Activated T-cell treated with anti-CD3 and anti-CD28 coated beads for 48 hours (primary cell): ENCODE measurements at regions not wholly inside any gene's neighbourhood (a gene's known extent, or its start where the extent isn't known, plus 50 kb on each side); places are given as distances from the start of the nearest gene placed in this dataset.

Experiments used
- DNase-seq: peaks from one replicate; pipeline ENCODE4 v3.0.0-alpha.2; 2020; ENCODE audit warnings: low read depth

GRCh38 chr10:112054516-112054915 is 129.0 kb downstream of the GPAM start:
- no peak for DNase-seq

DNA sequence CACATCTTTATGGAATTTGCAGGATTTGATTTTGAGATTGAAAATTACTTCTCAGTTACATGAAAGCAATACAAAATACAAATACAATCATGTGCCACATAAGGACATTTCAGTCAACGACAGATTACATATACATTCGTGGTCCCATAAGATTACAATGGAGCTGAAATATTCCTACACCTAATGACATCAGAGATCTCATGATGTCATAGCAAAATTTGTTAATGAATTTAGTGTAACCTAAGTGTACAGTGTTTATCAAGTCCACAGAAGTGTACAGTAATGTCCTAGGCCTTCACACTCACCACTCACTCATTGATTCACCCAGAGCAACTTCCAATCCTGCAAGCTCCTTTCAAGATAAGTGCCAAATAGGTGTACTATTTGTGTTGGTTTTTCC is 126.5 kb downstream of the GPAM start:
- DNase-seq, result no peak

GRCh38 chr10:112059220-112059619 is 124.3 kb downstream of the GPAM start:
- no peak for DNase-seq

- DNase-seq, result no peak
Observed at GRCh38 chr10:112071596-112072133, 111.9 kb downstream of the GPAM start.

- DNase-seq, result no peak
Observed at GRCh38 chr10:112078003-112078402, 105.6 kb downstream of the GPAM start.

- DNase-seq, result no peak
Observed at GRCh38 chr10:112080231-112080630, 103.3 kb downstream of the GPAM start.

GRCh38 chr10:112082120-112082519 is 101.4 kb downstream of the GPAM start:
- DNase-seq, result no peak

DNA sequence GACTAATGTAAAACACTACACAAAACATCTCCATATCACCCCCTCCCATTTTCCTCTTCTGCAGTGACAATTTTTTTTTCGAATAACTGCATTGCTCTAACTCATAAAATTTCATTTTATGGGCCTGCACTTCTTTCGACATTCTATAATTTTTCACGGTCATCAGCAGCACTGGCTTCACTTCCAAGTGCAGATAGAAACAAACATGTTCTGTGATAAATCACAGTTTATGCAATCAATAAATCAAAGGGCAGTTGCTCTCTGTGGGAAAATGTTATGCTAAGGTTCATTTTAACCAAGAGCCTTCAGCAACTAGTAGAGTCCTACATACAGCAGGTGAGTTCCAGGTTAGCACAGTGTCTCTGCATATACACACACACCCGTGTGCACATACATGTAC is 100.1 kb downstream of the GPAM start:
- no peak for DNase-seq

DNA sequence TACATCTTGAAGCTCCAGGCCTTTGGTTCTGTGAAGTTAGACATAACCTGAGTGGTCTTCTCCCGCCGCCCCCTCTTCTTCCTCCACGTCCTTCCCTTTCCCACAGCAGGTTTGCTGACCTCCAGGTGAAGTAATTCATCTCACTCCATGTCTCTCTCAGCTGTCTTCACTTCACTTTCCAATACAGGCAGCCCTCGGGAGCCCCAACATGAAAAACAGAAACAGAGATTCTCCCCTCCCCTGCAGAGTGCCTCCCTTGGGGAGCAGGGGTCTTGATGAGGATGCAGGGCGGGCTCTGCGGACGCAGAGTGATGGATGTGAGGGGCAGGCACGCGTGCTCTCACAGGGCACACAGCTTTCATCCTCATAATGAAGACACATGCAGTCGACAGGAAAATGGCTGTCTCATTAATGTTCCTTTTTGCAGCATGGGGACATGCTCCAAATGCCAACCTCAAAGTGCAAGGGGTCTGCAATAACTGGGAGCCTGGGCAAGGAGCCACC is 95.6 kb downstream of the GPAM start:
- DNase-seq, result no peak

- no peak for DNase-seq
Observed at GRCh38 chr10:112091703-112092102, 91.9 kb downstream of the GPAM start.

DNA sequence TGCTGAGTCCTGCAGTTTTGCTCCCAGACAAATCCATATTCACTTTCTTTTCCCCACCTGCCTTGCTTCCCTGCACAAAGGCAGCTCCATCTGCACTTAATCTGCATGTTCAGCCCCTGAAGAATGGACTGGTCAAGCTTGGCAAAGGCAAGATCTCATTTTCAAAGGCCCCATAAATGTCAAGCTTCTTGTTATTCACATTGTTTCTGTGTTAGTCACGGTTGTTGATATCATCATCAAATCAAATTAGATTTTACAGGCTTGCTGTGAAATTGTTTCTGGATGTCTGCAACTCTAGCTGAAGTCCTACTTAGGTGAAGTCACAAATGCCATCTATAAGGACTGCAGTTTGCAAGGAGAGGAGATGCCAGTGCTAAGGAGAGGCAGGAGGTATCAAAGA is 91.0 kb downstream of the GPAM start:
- no peak for DNase-seq

DNA sequence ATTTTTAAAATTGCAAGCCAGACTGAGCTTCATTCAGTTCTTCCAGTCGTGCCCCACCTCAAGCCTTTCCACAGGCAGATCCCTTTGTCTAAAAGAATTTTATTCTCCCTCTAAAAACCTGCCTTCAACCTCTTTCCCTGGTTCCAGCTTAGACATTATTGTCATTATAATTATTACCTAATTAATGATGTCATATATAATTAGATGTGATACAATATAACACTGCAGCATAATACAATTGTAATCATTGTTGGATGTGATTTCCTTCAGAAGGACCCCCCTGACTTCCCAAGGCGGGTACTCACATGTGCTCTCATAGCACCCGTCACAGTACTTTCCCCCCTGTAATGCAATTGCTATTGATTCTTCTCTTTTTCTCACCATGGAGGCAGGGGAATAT is 88.6 kb downstream of the GPAM start:
- no peak for DNase-seq

GRCh38 chr10:112095731-112096130 is 87.8 kb downstream of the GPAM start:
- DNase-seq, result no peak

GRCh38 chr10:112098682-112099081 is 84.9 kb downstream of the GPAM start:
- DNase-seq, result no peak
